ENCODE measurements at regions not wholly inside any gene's neighbourhood (a gene's known extent, or its start where the extent isn't known, plus 50 kb on each side); places are given as distances from the start of the nearest gene placed in this dataset.
A peak's percentile ranks its signal among the peaks of the same experiment; 100 is the strongest.

- no peak for TF ChIP-seq ATF7-NPFF (CRISPR knock-in tag; IDR thresholded peaks at IDR 0.05; ENCODE audit: low read depth)
- TF ChIP-seq FOXC1 (CRISPR knock-in tag; IDR thresholded peaks at IDR 0.05; ENCODE audit: borderline replicate concordance): no peak
- no peak for TF ChIP-seq JARID2 (CRISPR knock-in tag; IDR thresholded peaks at IDR 0.05; ENCODE audit: insufficient replicate concordance)
- no peak for TF ChIP-seq ZNF543 (CRISPR knock-in tag; IDR thresholded peaks at IDR 0.05)
- no peak for TF ChIP-seq IKZF4 (CRISPR knock-in tag; IDR thresholded peaks at IDR 0.05; ENCODE audit: borderline replicate concordance, low read depth, not compliant biosample characterization)
- TF ChIP-seq PRDM4 (CRISPR knock-in tag; IDR thresholded peaks at IDR 0.05; ENCODE audit: borderline replicate concordance): no peak
- no peak for TF ChIP-seq SKIL (CRISPR knock-in tag; IDR thresholded peaks at IDR 0.05; ENCODE audit: borderline replicate concordance)
Measured at GRCh38 chr1:242691610-242691945, 167.1 kb upstream of the PLD5 start (continued).

GRCh38 chr1:242690849-242691609, 166.5 kb upstream of the PLD5 start:
- intact Hi-C loops (cut with micrococcal nuclease; ENCODE audit: unreplicated experiment): no loop called here
- H3K9ac ChIP-seq (ENCODE audit: insufficient read depth, low read depth, low read length): no peak overlapping the region
- H4K20me1 ChIP-seq (ENCODE audit: insufficient read depth, low read length): no peaks in the 10 kb centered on the region
- in situ Hi-C loops (cut with HindIII; ENCODE audit: extremely low pct_ligation_motif_present, low pct_unique_long_range_greater_than_20kb): no loop called here
- no peak overlapping the region for H2AFZ ChIP-seq (ENCODE audit: low read length)
- WGBS (ENCODE audit: low lambda C conversion rate): 15% methylated on average over 8 of the region's 8 CpGs
- no peak for DNase-seq (ENCODE audit: low spot score)
- H3K9me3 ChIP-seq (ENCODE audit: low read length): no peaks in the 10 kb centered on the region
- H3K27me3 ChIP-seq (ENCODE audit: control insufficient read depth in 1 of 2, insufficient read depth in 2 of 2, low read length in 2 of 2): no peaks in the 10 kb centered on the region
- FAIRE-seq: no peak
- H3K79me2 ChIP-seq (ENCODE audit: insufficient read depth, low read length): no peaks in the 10 kb centered on the region
- POLR2A ChIA-PET: no interaction called here
- no peak overlapping the region for H3K27ac ChIP-seq (ENCODE audit: extremely low read length, insufficient read depth, low read length)
- no peak overlapping the region for H3K4me2 ChIP-seq (ENCODE audit: low read depth, low read length)
- no peaks in the 10 kb centered on the region for H3K36me3 ChIP-seq (replicated peaks in 1 of 2; ENCODE audit: control insufficient read depth in 1 of 2, insufficient read depth in 2 of 2, low read length in 2 of 2)
- CTCF ChIA-PET (ENCODE audit: low intra/inter-chr PET ratio, low total read pairs): no interaction called here
- H3K4me3 ChIP-seq (replicated peaks in 1 of 3; ENCODE audit: insufficient read depth in 1 of 3, low read depth in 2 of 3, low read length in 3 of 3): no peak overlapping the region
- BruUV-seq (replicated peaks): no TSS peak
- TF ChIP-seq ERF (CRISPR knock-in tag; IDR thresholded peaks at IDR 0.05) (no peak), RXRA (CRISPR knock-in tag; IDR thresholded peaks at IDR 0.05) (no peak), ZGPAT (CRISPR knock-in tag; IDR thresholded peaks at IDR 0.05) (no peak), SRSF4 (IDR thresholded peaks at IDR 0.05; ENCODE audit: low read depth, low read length, poor library complexity, severe bottlenecking) (no peak), HMGA1 (CRISPR knock-in tag; conservative IDR thresholded peaks at IDR 0.05) (no peak), TFDP2 (CRISPR knock-in tag; IDR thresholded peaks at IDR 0.05) (no peak), KDM4B (CRISPR knock-in tag; IDR thresholded peaks at IDR 0.05) (no peak), ATF5 (CRISPR knock-in tag; IDR thresholded peaks at IDR 0.05; ENCODE audit: low read depth) (no peak)
- ATAC-seq: peak; percentile 29; the same call in 2 of the 3 replicates
- no peaks in the 10 kb centered on the region for H3K4me1 ChIP-seq (ENCODE audit: insufficient read depth, low read length)
